Sigmoid colon (tissue), 4 donors: ENCODE measurements at regions not wholly inside any gene's neighbourhood (a gene's known extent, or its start where the extent isn't known, plus 50 kb on each side); places are given as distances from the start of the nearest gene placed in this dataset.

ENCODE experiments used
- EP300 ChIP-seq, 4 donors: sonication (generic); formaldehyde crosslinking; IDR thresholded peaks; one replicate each; pipeline ENCODE4 v1.6.1; 2017; ENCODE audit warnings: antibody characterized with exemption in 4 of 4
- POLR2A ChIP-seq, 2 donors: fragments of 450-650 bp; IDR thresholded peaks; one replicate each; pipeline ENCODE4 v1.6.1; 2016; ENCODE audit warnings: antibody characterized with exemption in 2 of 2, mild to moderate bottlenecking in 2 of 2, moderate library complexity in 2 of 2
- POLR2AphosphoS5 ChIP-seq, 4 donors: sonication (generic); formaldehyde crosslinking; IDR thresholded peaks; one replicate each; pipeline ENCODE4 v1.6.1; 2017; ENCODE audit warnings: antibody characterized with exemption in 4 of 4
- TF ChIP-seq, protein P1 (sequence below), 4 experiments: fragments of 450-650 bp in 3 of 4; fragments of 200-600 bp in 1 of 4; IDR thresholded peaks; one replicate each; pipeline ENCODE4 v1.5.1; 2016 to 2019; ENCODE audit warnings: antibody characterized with exemption in 4 of 4, mild to moderate bottlenecking in 3 of 4, moderate library complexity in 2 of 4

DNA sequence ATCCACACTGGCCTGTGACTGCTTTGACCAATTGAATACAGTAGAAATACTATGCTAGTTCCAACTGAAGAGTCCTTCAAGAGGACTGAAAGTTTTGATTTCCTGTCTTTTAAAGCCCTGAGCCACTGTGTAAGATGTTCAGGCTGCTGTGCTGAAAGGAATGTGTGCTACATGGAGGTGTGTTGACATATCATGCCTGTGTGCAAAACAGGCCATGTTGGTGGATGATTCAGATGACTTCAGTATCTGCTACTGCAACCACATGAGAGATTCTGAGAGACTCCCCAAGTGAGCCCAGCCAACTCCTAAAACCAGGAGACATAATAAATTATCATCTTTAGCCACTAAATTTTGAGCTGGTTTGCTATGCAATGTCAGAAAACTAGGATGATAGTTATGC is 662.9 kb downstream of the ZEB2 start:
- TF ChIP-seq POLR2AphosphoS5 (IDR thresholded peaks at IDR 0.05) = no peak
- no peak for TF ChIP-seq POLR2A (IDR thresholded peaks at IDR 0.05)
- TF ChIP-seq, protein P1, sequence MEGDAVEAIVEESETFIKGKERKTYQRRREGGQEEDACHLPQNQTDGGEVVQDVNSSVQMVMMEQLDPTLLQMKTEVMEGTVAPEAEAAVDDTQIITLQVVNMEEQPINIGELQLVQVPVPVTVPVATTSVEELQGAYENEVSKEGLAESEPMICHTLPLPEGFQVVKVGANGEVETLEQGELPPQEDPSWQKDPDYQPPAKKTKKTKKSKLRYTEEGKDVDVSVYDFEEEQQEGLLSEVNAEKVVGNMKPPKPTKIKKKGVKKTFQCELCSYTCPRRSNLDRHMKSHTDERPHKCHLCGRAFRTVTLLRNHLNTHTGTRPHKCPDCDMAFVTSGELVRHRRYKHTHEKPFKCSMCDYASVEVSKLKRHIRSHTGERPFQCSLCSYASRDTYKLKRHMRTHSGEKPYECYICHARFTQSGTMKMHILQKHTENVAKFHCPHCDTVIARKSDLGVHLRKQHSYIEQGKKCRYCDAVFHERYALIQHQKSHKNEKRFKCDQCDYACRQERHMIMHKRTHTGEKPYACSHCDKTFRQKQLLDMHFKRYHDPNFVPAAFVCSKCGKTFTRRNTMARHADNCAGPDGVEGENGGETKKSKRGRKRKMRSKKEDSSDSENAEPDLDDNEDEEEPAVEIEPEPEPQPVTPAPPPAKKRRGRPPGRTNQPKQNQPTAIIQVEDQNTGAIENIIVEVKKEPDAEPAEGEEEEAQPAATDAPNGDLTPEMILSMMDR (IDR thresholded peaks at IDR 0.05) = no peak
- no peak for TF ChIP-seq EP300 (IDR thresholded peaks at IDR 0.05)
